Neuronal stem cell (in vitro differentiated cells): ENCODE measurements at regions not wholly inside any gene's neighbourhood (a gene's known extent, or its start where the extent isn't known, plus 50 kb on each side); places are given as distances from the start of the nearest gene placed in this dataset.
A peak's percentile ranks its signal among the peaks of the same experiment; 100 is the strongest.

Experiments used
- DNase-seq: peaks from one replicate; pipeline ENCODE4 v3.0.0-alpha.2; 2013; ENCODE audit warnings: low spot score
- H2AFZ ChIP-seq: one replicate; pipeline ENCODE4 v1.6.1; 2013; ENCODE audit warnings: mild to moderate bottlenecking, low read length, inconsistent platforms
- H2AK5ac ChIP-seq: 2 replicates; pipeline ENCODE4 v1.6.1; 2013; ENCODE audit warnings: low read depth, mild to moderate bottlenecking, inconsistent platforms, low read length, moderate library complexity, mixed read lengths
- H2BK120ac ChIP-seq: 2 replicates; pipeline ENCODE4 v1.6.1; 2013; ENCODE audit warnings: low read depth, mild to moderate bottlenecking, inconsistent platforms, low read length, moderate library complexity, mixed read lengths
- H2BK12ac ChIP-seq: one replicate; pipeline ENCODE4 v1.6.1; 2013; ENCODE audit warnings: low read length, inconsistent platforms
- H2BK15ac ChIP-seq: 2 replicates; pipeline ENCODE4 v1.6.1; 2013; ENCODE audit warnings: mild to moderate bottlenecking, low read length, inconsistent platforms, mixed read lengths
- H2BK5ac ChIP-seq: one replicate; pipeline ENCODE4 v1.6.1; 2013; ENCODE audit warnings: inconsistent platforms, mild to moderate bottlenecking, low read length, moderate library complexity
- H3K14ac ChIP-seq: one replicate; pipeline ENCODE4 v1.6.1; 2013; ENCODE audit warnings: low read length, inconsistent platforms
- H3K18ac ChIP-seq: 2 replicates; pipeline ENCODE4 v1.6.1; 2013; ENCODE audit warnings: low read length, inconsistent platforms
- H3K23ac ChIP-seq: 2 replicates; pipeline ENCODE4 v1.6.1; 2013; ENCODE audit warnings: low read depth, mild to moderate bottlenecking, mixed read lengths, low read length, inconsistent platforms; ENCODE audit not compliant: poor library complexity
- H3K27ac ChIP-seq: replicated peaks from 3 replicates; pipeline ENCODE4 v1.5.1; 2013; ENCODE audit warnings: low read length, inconsistent platforms
- H3K27me3 ChIP-seq, 3 experiments: 2 replicates each; pipeline ENCODE4 v1.6.1; 2013; ENCODE audit warnings: low read length in 3 of 3, mild to moderate bottlenecking in 2 of 3, inconsistent platforms in 1 of 3, low read depth in 1 of 3, mixed read lengths in 1 of 3, moderate library complexity in 1 of 3; ENCODE audit not compliant: control insufficient read depth in 3 of 3, insufficient read depth in 3 of 3
- H3K36me3 ChIP-seq, 2 donors: replicated peaks in 1 of 2; 2 replicates each; pipeline ENCODE4 v1.6.1; 2013; ENCODE audit warnings: low read length in 2 of 2; ENCODE audit not compliant: control insufficient read depth in 2 of 2, insufficient read depth in 2 of 2
- H3K4ac ChIP-seq: 2 replicates; pipeline ENCODE4 v1.6.1; 2013; ENCODE audit warnings: inconsistent platforms, mild to moderate bottlenecking, low read length, moderate library complexity
- H3K4me1 ChIP-seq, 2 donors: 1 replicate in 1 of 2; 2 replicates in 1 of 2; pipeline ENCODE4 v1.6.1; 2013; ENCODE audit warnings: low read length in 2 of 2, low read depth in 1 of 2; ENCODE audit not compliant: control insufficient read depth in 2 of 2, insufficient read depth in 1 of 2
- H3K4me2 ChIP-seq: one replicate; pipeline ENCODE4 v1.6.1; 2013; ENCODE audit warnings: mild to moderate bottlenecking, low read length, inconsistent platforms; ENCODE audit not compliant: insufficient read depth, poor library complexity, severe bottlenecking
- H3K4me3 ChIP-seq, 2 donors: 2 replicates each; pipeline ENCODE4 v1.5.1; 2013; ENCODE audit warnings: low read length in 2 of 2, mild to moderate bottlenecking in 2 of 2, inconsistent platforms in 1 of 2, moderate library complexity in 1 of 2
- H3K79me1 ChIP-seq: one replicate; pipeline ENCODE4 v1.6.1; 2013; ENCODE audit warnings: low read depth, mild to moderate bottlenecking, inconsistent platforms, low read length, moderate library complexity
- H3K9ac ChIP-seq: one replicate; pipeline ENCODE4 v1.6.1; 2013; ENCODE audit warnings: mild to moderate bottlenecking, low read depth, low read length, inconsistent platforms; ENCODE audit not compliant: poor library complexity
- H3K9me3 ChIP-seq, 2 donors: replicated peaks in 1 of 2; 2 replicates each; pipeline versions ENCODE3 to v1.6.1; 2013; ENCODE audit warnings: low read length in 2 of 2, mild to moderate bottlenecking in 2 of 2, inconsistent platforms in 1 of 2, low read depth in 1 of 2, mixed read lengths in 1 of 2, moderate library complexity in 1 of 2; ENCODE audit not compliant: control insufficient read depth in 2 of 2, insufficient read depth in 1 of 2
- H4K8ac ChIP-seq: one replicate; pipeline ENCODE4 v1.6.1; 2013; ENCODE audit warnings: low read depth, mild to moderate bottlenecking, inconsistent platforms, low read length, moderate library complexity
- H4K91ac ChIP-seq: one replicate; pipeline ENCODE4 v1.6.1; 2013; ENCODE audit warnings: low read length, low read depth, mild to moderate bottlenecking, inconsistent platforms; ENCODE audit not compliant: poor library complexity
- WGBS, 2 donors: extraction: QIAGEN DNeasy Blood & Tissue Kit; methylation state at CpG; one replicate each; pipeline ENCODE4 v1.1.7; 2013; ENCODE audit warnings: missing lambda C conversion rate in 2 of 2, mixed read lengths in 1 of 2; ENCODE audit not compliant: insufficient read length in 2 of 2, insufficient replicate concordance in 1 of 2; ENCODE audit errors: extremely low coverage in 2 of 2; 5-methylcytosine and 5-hydroxymethylcytosine counted together

- no peak overlapping the region for H4K91ac ChIP-seq
- H3K4me3 ChIP-seq, result no peak overlapping the region
- H4K8ac ChIP-seq, result no peak overlapping the region
- WGBS, 2 donors, result no CpG with 5 or more reads among the region's 7 CpGs
- H3K27ac ChIP-seq, result peak overlapping the region; percentile 34
- no peak for DNase-seq
- H2AFZ ChIP-seq, result no peak overlapping the region
- H3K9ac ChIP-seq, result no peak overlapping the region
- no peaks in the 10 kb centered on the region for H3K9me3 ChIP-seq
- no peak overlapping the region for H3K4ac ChIP-seq
- H3K23ac ChIP-seq, result no peak overlapping the region
- H3K36me3 ChIP-seq, result no peaks in the 10 kb centered on the region
- H2BK12ac ChIP-seq, result no peak overlapping the region
- peaks cover 0 to 22% of the 10 kb centered on the region in 2 donors for H3K4me1 ChIP-seq
- H3K4me2 ChIP-seq, result no peak overlapping the region
- no peak overlapping the region for H2BK5ac ChIP-seq
- no peak overlapping the region for H2BK15ac ChIP-seq
- H2BK120ac ChIP-seq, result no peak overlapping the region
- no peak overlapping the region for H3K18ac ChIP-seq
- H3K27me3 ChIP-seq, result peaks cover 0 to 5% (median 0%) of the 10 kb centered on the region in 3 experiments
- H3K79me1 ChIP-seq, result no peaks in the 10 kb centered on the region
- H3K14ac ChIP-seq, result no peak overlapping the region
- no peak overlapping the region for H2AK5ac ChIP-seq
Measured at GRCh38 chr1:87170157-87170556, 158.5 kb upstream of the LMO4 start.

- Histone ChIP-seq H4K91ac (no peak overlapping the region), H2BK5ac (no peak overlapping the region), H3K9ac (no peak overlapping the region), H2BK12ac (no peak overlapping the region), H3K14ac (no peak overlapping the region), H3K4me2 (no peak overlapping the region), H2BK120ac (no peak overlapping the region), H3K23ac (no peak overlapping the region), H3K4me3 (no peak overlapping the region), H2BK15ac (no peak overlapping the region), H2AK5ac (no peak overlapping the region), H2AFZ (no peak overlapping the region), H3K18ac (no peak overlapping the region), H3K27ac (no peak overlapping the region), H3K27me3 (peaks cover 0 to 5% (median 0%) of the 10 kb centered on the region in 3 experiments), H3K79me1 (no peaks in the 10 kb centered on the region), H4K8ac (no peak overlapping the region), H3K4ac (no peak overlapping the region), H3K36me3 (no peaks in the 10 kb centered on the region), H3K4me1 (peaks cover 0 to 22% of the 10 kb centered on the region in 2 donors), H3K9me3 (no peaks in the 10 kb centered on the region)
- WGBS, 2 donors, result no CpG with 5 or more reads among the region's 4 CpGs
- no peak for DNase-seq
Measured at GRCh38 chr1:87170931-87171598, 157.6 kb upstream of the LMO4 start.

- WGBS, 2 donors, result no CpG with 5 or more reads among the region's 3 CpGs
- no peak for DNase-seq
- Histone ChIP-seq H2BK120ac (no peak overlapping the region), H3K27me3 (peaks cover 0 to 11% (median 0%) of the 10 kb centered on the region in 3 experiments), H2AK5ac (no peak overlapping the region), H3K36me3 (no peaks in the 10 kb centered on the region), H2BK5ac (no peak overlapping the region), H3K27ac (no peak overlapping the region), H2BK12ac (no peak overlapping the region), H4K91ac (no peak overlapping the region), H3K23ac (no peak overlapping the region), H2BK15ac (no peak overlapping the region), H3K9me3 (no peaks in the 10 kb centered on the region), H3K79me1 (no peaks in the 10 kb centered on the region), H3K4me3 (no peak overlapping the region), H3K4me2 (no peak overlapping the region), H3K14ac (no peak overlapping the region), H3K18ac (no peak overlapping the region), H3K9ac (no peak overlapping the region), H4K8ac (no peak overlapping the region), H3K4me1 (peaks cover 0 to 9% of the 10 kb centered on the region in 2 donors), H2AFZ (no peak overlapping the region), H3K4ac (no peak overlapping the region)
Measured at GRCh38 chr1:87173231-87173630, 155.4 kb upstream of the LMO4 start.

- no peak overlapping the region for H3K4me2 ChIP-seq
- H4K91ac ChIP-seq, result no peak overlapping the region
- H3K4me3 ChIP-seq, result no peak overlapping the region
Measured at GRCh38 chr1:87174724-87175245, 153.9 kb upstream of the LMO4 start.

More at GRCh38 chr1:87174724-87175245, 153.9 kb upstream of the LMO4 start:
- no peak overlapping the region for H2AFZ ChIP-seq
- H3K18ac ChIP-seq, result no peak overlapping the region
- H3K14ac ChIP-seq, result no peak overlapping the region
- no peak overlapping the region for H3K27ac ChIP-seq
- H3K4me1 ChIP-seq, result peaks cover 0 to 9% of the 10 kb centered on the region in 2 donors
- no peak overlapping the region for H2BK5ac ChIP-seq
- no peak overlapping the region for H4K8ac ChIP-seq
- no peak overlapping the region for H2BK12ac ChIP-seq
- no peak overlapping the region for H2BK15ac ChIP-seq
- no peak overlapping the region for H2AK5ac ChIP-seq
- H3K9ac ChIP-seq, result no peak overlapping the region
- H2BK120ac ChIP-seq, result no peak overlapping the region
- H3K9me3 ChIP-seq, result no peaks in the 10 kb centered on the region
- H3K36me3 ChIP-seq, result no peaks in the 10 kb centered on the region
- no CpG with 5 or more reads among the region's 2 CpGs for WGBS, 2 donors
- no peak overlapping the region for H3K23ac ChIP-seq
- H3K79me1 ChIP-seq, result no peaks in the 10 kb centered on the region
- H3K4ac ChIP-seq, result no peak overlapping the region
- peaks cover 0 to 12% (median 0%) of the 10 kb centered on the region in 3 experiments for H3K27me3 ChIP-seq
- no peak for DNase-seq
